Testis (tissue), 2 donors: ENCODE measurements at regions not wholly inside any gene's neighbourhood (a gene's known extent, or its start where the extent isn't known, plus 50 kb on each side); places are given as distances from the start of the nearest gene placed in this dataset.

ENCODE experiments used
- POLR2A ChIP-seq: fragments of 450-650 bp; IDR thresholded peaks from one replicate; pipeline ENCODE4 v1.6.1; 2017; ENCODE audit warnings: antibody characterized with exemption, mild to moderate bottlenecking, moderate library complexity
- TF ChIP-seq, protein P1 (sequence below), 3 experiments: fragments of 450-650 bp in 2 of 3; fragments of 200-600 bp in 1 of 3; sonication (generic) in 1 of 3; IDR thresholded peaks; one replicate each; pipeline ENCODE4 v1.5.1; 2016 to 2019; ENCODE audit warnings: antibody characterized with exemption in 3 of 3, mild to moderate bottlenecking in 2 of 3, moderate library complexity in 1 of 3

DNA sequence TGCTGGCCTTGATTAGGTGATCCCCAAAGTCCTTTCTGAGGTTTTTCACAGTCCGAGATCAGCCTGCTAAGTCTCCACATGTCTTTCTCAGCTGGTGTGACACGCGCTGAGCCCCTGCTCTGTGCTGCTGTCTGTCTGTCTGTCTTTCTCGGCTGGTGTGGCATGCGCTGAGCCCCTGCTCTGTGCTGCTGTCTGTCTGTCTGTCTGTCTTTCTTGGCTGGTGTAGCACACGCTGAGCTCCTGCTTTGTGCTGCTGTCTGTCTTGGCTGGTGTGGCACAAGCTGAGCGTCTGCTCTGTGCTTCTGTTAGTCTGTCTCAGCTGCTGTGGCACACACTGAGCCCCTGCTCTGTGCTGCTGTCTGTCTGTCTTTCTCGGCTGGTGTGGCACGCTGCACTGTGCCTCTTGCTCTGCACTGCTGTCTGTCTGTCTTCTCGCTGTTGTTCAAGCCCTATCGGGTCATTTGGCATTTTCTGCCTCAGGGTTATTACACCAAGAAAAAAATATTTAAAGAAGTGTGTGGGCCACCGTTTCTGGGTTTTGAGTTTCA, 217.3 kb upstream of the SHH start:
- TF ChIP-seq, protein P1, sequence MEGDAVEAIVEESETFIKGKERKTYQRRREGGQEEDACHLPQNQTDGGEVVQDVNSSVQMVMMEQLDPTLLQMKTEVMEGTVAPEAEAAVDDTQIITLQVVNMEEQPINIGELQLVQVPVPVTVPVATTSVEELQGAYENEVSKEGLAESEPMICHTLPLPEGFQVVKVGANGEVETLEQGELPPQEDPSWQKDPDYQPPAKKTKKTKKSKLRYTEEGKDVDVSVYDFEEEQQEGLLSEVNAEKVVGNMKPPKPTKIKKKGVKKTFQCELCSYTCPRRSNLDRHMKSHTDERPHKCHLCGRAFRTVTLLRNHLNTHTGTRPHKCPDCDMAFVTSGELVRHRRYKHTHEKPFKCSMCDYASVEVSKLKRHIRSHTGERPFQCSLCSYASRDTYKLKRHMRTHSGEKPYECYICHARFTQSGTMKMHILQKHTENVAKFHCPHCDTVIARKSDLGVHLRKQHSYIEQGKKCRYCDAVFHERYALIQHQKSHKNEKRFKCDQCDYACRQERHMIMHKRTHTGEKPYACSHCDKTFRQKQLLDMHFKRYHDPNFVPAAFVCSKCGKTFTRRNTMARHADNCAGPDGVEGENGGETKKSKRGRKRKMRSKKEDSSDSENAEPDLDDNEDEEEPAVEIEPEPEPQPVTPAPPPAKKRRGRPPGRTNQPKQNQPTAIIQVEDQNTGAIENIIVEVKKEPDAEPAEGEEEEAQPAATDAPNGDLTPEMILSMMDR (IDR thresholded peaks at IDR 0.05), result no peak
- TF ChIP-seq POLR2A, result no peak
